PC-3 (cell line): ENCODE measurements at regions not wholly inside any gene's neighbourhood (a gene's known extent, or its start where the extent isn't known, plus 50 kb on each side); places are given as distances from the start of the nearest gene placed in this dataset.

Experiments used
- ATAC-seq: fragments of 200-7000 bp; cut with Tn5 transposase; 2 replicates; pipeline ENCODE4 v1.9.1; 2020; ENCODE audit warnings: mild to moderate bottlenecking, moderate library complexity
- BruUV-seq: library from RNA; stranded (reverse); fragments of 400-500 nt; replicated peaks from 2 replicates; lab custom pipeline; 2021; lab: Mats Ljungman, UMichigan
- CTCF ChIA-PET: fragments of 300-600 bp; sonication (Branson Sonifier 250); formaldehyde crosslinking; loops from one replicate; lab custom pipeline; 2022; ENCODE audit warnings: antibody characterized with exemption; lab: Charles Lee
- POLR2A ChIA-PET: fragments of 300-600 bp; sonication (Branson Sonifier 250); formaldehyde crosslinking; loops from one replicate; lab custom pipeline; 2022; ENCODE audit warnings: antibody characterized with exemption; ENCODE audit not compliant: unreplicated experiment; lab: Charles Lee
- DNase-seq: peaks from one replicate; pipeline ENCODE4 v3.0.0-alpha.2; 2015
- H2AFZ ChIP-seq: fragments of 300-600 bp; sonication (generic); 2 replicates; pipeline ENCODE4 v1.6.0; 2016; ENCODE audit warnings: antibody characterized with exemption, low read length
- H3F3A ChIP-seq: fragments of 300-600 bp; sonication (generic); one replicate; pipeline ENCODE4 v1.6.0; 2017; ENCODE audit warnings: antibody characterized with exemption, low read length, control low read depth, mild to moderate bottlenecking; ENCODE audit not compliant: unreplicated experiment
- H3K27ac ChIP-seq: fragments of 300-600 bp; sonication (generic); 2 replicates; pipeline ENCODE4 v1.5.1; 2016; ENCODE audit warnings: mild to moderate bottlenecking, low read length
- H3K27me3 ChIP-seq: fragments of 300-600 bp; sonication (generic); 2 replicates; pipeline ENCODE4 v1.6.1; 2016; ENCODE audit warnings: low read length, mixed read lengths
- H3K36me3 ChIP-seq: fragments of 300-600 bp; sonication (generic); 2 replicates; pipeline ENCODE4 v1.6.1; 2016; ENCODE audit warnings: low read depth, mixed run types, low read length, mixed read lengths
- H3K4me1 ChIP-seq: fragments of 300-600 bp; sonication (generic); 2 replicates; pipeline ENCODE4 v1.5.1; 2016; ENCODE audit warnings: low read length; ENCODE audit not compliant: insufficient read depth
- H3K4me2 ChIP-seq: fragments of 300-600 bp; sonication (generic); 2 replicates; pipeline ENCODE4 v1.6.0; 2016; ENCODE audit warnings: low read length
- H3K4me3 ChIP-seq: fragments of 300-600 bp; sonication (generic); 2 replicates; pipeline ENCODE4 v1.5.1; 2016; ENCODE audit warnings: mild to moderate bottlenecking, low read length, mixed read lengths
- H3K79me2 ChIP-seq: fragments of 300-600 bp; sonication (generic); 2 replicates; pipeline ENCODE4 v1.6.1; 2017; ENCODE audit warnings: low read length, mixed read lengths
- H3K9ac ChIP-seq: fragments of 300-600 bp; sonication (generic); 2 replicates; pipeline ENCODE4 v1.6.0; 2016; ENCODE audit warnings: mild to moderate bottlenecking, low read length
- H3K9me2 ChIP-seq: fragments of 300-600 bp; sonication (generic); replicated peaks from 2 replicates; pipeline ENCODE4 v1.6.1; 2016; ENCODE audit warnings: mixed run types, low read length, mixed read lengths
- H3K9me3 ChIP-seq: fragments of 300-600 bp; sonication (generic); 2 replicates; pipeline ENCODE4 v1.6.1; 2016; ENCODE audit warnings: low read length, mixed read lengths
- H4K20me1 ChIP-seq: fragments of 300-600 bp; sonication (generic); 2 replicates; pipeline ENCODE4 v1.6.1; 2016; ENCODE audit warnings: low read length, mixed read lengths
- CTCF ChIP-seq: fragments of 300-600 bp; sonication (generic); conservative IDR thresholded peaks from 2 replicates; pipeline ENCODE4 v1.5.1; 2017; ENCODE audit warnings: antibody characterized with exemption, low read depth, mild to moderate bottlenecking, low read length
- EZH2 ChIP-seq: fragments of 300-600 bp; sonication (generic); IDR thresholded peaks from one replicate; pipeline ENCODE4 v1.6.1; 2017; ENCODE audit warnings: antibody characterized with exemption, mild to moderate bottlenecking, low read length; ENCODE audit not compliant: unreplicated experiment
- EZH2phosphoT487 ChIP-seq: fragments of 300-600 bp; sonication (generic); IDR thresholded peaks from 2 replicates; pipeline ENCODE4 v1.6.1; 2018; ENCODE audit warnings: mild to moderate bottlenecking, antibody characterized with exemption, low read length, borderline replicate concordance
- intact Hi-C: fragments of 100-400 bp; cut with micrococcal nuclease; formaldehyde crosslinking; loops from 2 replicates; pipeline ENCODE4 v1.9.0; 2023

- Histone ChIP-seq H3K9me3 (no peaks in the 10 kb centered on the region), H3F3A (no peaks in the 10 kb centered on the region), H3K4me1 (no peaks in the 10 kb centered on the region), H4K20me1 (no peaks in the 10 kb centered on the region), H3K4me2 (no peak overlapping the region), H3K27me3 (no peaks in the 10 kb centered on the region), H3K4me3 (no peak overlapping the region), H3K79me2 (no peaks in the 10 kb centered on the region), H3K27ac (no peak overlapping the region), H2AFZ (no peak overlapping the region), H3K36me3 (no peaks in the 10 kb centered on the region), H3K9me2 (no peaks in the 10 kb centered on the region), H3K9ac (no peak overlapping the region)
- no TSS peak for BruUV-seq
- TF ChIP-seq EZH2, result no peak
- no peak for TF ChIP-seq EZH2phosphoT487
- no peak for TF ChIP-seq CTCF
- ChIA-PET CTCF (no interaction called here), POLR2A (no interaction called here)
- DNase-seq, result peak; percentile 36
- ATAC-seq, result no peak; the same call in 1 of the 2 replicates
- intact Hi-C loops, result no loop called here
Measured at GRCh38 chr6:22124756-22125155, 172.1 kb downstream of the PRL start.

- CTCF ChIA-PET, result no interaction called here
- POLR2A ChIA-PET, result no interaction called here
- H3K9ac ChIP-seq, result no peak overlapping the region
- DNase-seq (no peak), ATAC-seq (no peak)
- H3K9me2 ChIP-seq, result no peaks in the 10 kb centered on the region
- H3K27me3 ChIP-seq, result no peaks in the 10 kb centered on the region
- no peaks in the 10 kb centered on the region for H3K9me3 ChIP-seq
- intact Hi-C loops, result no loop called here
- BruUV-seq, result no TSS peak
- H3K27ac ChIP-seq, result no peak overlapping the region
- H3K79me2 ChIP-seq, result no peaks in the 10 kb centered on the region
- no peak overlapping the region for H3K4me3 ChIP-seq
- H2AFZ ChIP-seq, result no peak overlapping the region
- TF ChIP-seq CTCF (no peak), EZH2phosphoT487 (no peak)
- H3F3A ChIP-seq, result no peaks in the 10 kb centered on the region
- no peaks in the 10 kb centered on the region for H4K20me1 ChIP-seq
- no peak overlapping the region for H3K4me2 ChIP-seq
- H3K36me3 ChIP-seq, result no peaks in the 10 kb centered on the region
- H3K4me1 ChIP-seq, result no peaks in the 10 kb centered on the region
Measured at GRCh38 chr6:22126910-22127309, 169.9 kb downstream of the PRL start.

GRCh38 chr6:22129751-22130150 is 167.1 kb downstream of the PRL start:
- CTCF ChIA-PET, result no interaction called here
- Histone ChIP-seq H3K27ac (no peak overlapping the region), H4K20me1 (no peaks in the 10 kb centered on the region), H3F3A (no peaks in the 10 kb centered on the region), H3K9ac (no peak overlapping the region), H2AFZ (no peak overlapping the region), H3K36me3 (no peaks in the 10 kb centered on the region), H3K79me2 (no peaks in the 10 kb centered on the region), H3K27me3 (no peaks in the 10 kb centered on the region), H3K4me1 (no peaks in the 10 kb centered on the region), H3K4me2 (no peak overlapping the region), H3K4me3 (no peak overlapping the region), H3K9me3 (0 out of 2 replicates have a peak, but pooled peaks cover 4% of the 10 kb centered on the region), H3K9me2 (no peaks in the 10 kb centered on the region)
- POLR2A ChIA-PET, result no interaction called here
- no peak for TF ChIP-seq EZH2phosphoT487
- intact Hi-C loops, result no loop called here
- no peak for DNase-seq
- BruUV-seq, result no TSS peak
- ATAC-seq, result no peak
